H7 (cell line): ENCODE measurements at regions not wholly inside any gene's neighbourhood (a gene's known extent, or its start where the extent isn't known, plus 50 kb on each side); places are given as distances from the start of the nearest gene placed in this dataset.

Experiments
- DNase-seq: peaks from one replicate; pipeline ENCODE4 v3.0.0; 2012
- H3K27me3 ChIP-seq: 2 replicates; pipeline ENCODE4 v1.6.0; 2011; ENCODE audit warnings: mild to moderate bottlenecking, low read length; ENCODE audit not compliant: control insufficient read depth, insufficient read depth
- H3K36me3 ChIP-seq: replicated peaks from 2 replicates; pipeline ENCODE4 v1.5.1; 2011; ENCODE audit warnings: low read length; ENCODE audit not compliant: control insufficient read depth, insufficient read depth
- H3K4me3 ChIP-seq: 2 replicates; pipeline ENCODE4 v1.5.1; 2011; ENCODE audit warnings: low read depth, mild to moderate bottlenecking, control low read depth, low read length, moderate library complexity; ENCODE audit not compliant: insufficient read depth

GRCh38 chr17:33967608-33968349, 287.3 kb upstream of the CCL2 start:
- no peaks in the 10 kb centered on the region for H3K36me3 ChIP-seq
- no peak for DNase-seq
- H3K27me3 ChIP-seq, result no peaks in the 10 kb centered on the region; the same call in 1 of the 2 replicates
- no peak overlapping the region for H3K4me3 ChIP-seq

DNA sequence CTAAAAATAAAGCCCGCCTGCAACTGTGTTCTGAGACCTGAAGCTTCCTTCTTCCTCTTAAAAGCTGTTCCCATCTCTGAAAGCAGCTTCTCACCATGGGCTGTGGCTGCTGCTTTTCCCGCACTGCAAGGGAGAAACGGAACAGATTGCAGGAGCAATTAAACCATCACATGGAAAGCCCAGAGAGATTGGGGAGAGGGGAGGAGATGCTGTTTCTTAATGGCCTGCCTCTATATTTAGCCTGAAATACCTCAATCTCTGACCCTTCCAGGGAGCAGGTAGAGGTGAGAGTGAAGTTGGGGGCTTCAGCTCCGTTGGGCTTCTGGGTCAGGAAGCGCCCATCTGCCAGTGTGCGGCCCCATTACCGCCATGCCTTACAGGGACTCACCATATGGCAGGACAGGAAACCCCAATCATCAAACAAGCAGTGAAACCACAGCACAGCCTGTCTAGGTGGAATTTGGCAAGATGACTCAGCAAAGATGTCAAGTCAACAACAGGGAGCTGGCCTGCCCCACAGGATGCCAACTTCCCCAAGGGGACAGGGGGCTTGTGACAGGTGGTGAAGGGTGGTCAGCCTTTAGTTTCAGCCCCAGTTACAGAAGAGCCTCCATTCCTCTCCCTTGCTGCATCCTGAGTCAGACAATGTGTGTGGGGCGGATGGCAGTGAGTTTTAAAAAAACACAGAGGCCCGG, 286.6 kb upstream of the CCL2 start:
- Histone ChIP-seq H3K36me3 (no peaks in the 10 kb centered on the region), H3K27me3 (no peaks in the 10 kb centered on the region; the same call in 1 of the 2 replicates), H3K4me3 (no peak overlapping the region)
- no peak for DNase-seq

GRCh38 chr17:33970279-33970678, 284.8 kb upstream of the CCL2 start:
- Histone ChIP-seq H3K27me3 (no peaks in the 10 kb centered on the region; the same call in 1 of the 2 replicates), H3K36me3 (no peaks in the 10 kb centered on the region), H3K4me3 (no peak overlapping the region)
- DNase-seq, result no peak

- Histone ChIP-seq H3K4me3 (no peak overlapping the region), H3K27me3 (no peaks in the 10 kb centered on the region; the same call in 1 of the 2 replicates), H3K36me3 (no peaks in the 10 kb centered on the region)
- DNase-seq, result no peak
These were observed 282.3 kb upstream of the CCL2 start for GRCh38 chr17:33972763-33973162.

- Histone ChIP-seq H3K27me3 (no peaks in the 10 kb centered on the region; the same call in 1 of the 2 replicates), H3K4me3 (no peak overlapping the region), H3K36me3 (no peaks in the 10 kb centered on the region)
- no peak for DNase-seq
These were observed 281.6 kb upstream of the CCL2 start for GRCh38 chr17:33973491-33973890.

GRCh38 chr17:33974276-33974675, 280.8 kb upstream of the CCL2 start:
- Histone ChIP-seq H3K4me3 (no peak overlapping the region), H3K27me3 (no peaks in the 10 kb centered on the region; the same call in 1 of the 2 replicates), H3K36me3 (no peaks in the 10 kb centered on the region)
- no peak for DNase-seq

DNA sequence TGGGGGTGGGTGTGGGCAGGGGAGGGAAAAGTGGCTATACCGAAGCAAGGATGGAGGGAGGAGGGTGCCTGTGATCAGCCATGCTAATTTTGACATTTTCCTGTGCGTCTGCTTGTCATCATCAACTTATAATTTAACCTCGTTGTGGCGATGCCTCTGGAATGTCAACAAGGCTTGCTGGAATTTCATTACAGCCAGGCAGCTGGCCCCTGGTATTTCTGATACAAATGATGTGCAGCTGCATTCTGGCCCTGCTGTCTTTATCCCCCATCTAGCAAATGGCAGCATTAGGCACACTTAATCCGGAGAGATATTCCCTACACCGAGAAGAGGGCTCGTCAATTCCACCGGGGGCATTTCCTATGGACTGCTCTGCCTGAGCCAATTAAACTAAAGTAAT, 278.3 kb upstream of the CCL2 start:
- Histone ChIP-seq H3K27me3 (no peaks in the 10 kb centered on the region), H3K36me3 (no peaks in the 10 kb centered on the region), H3K4me3 (no peak overlapping the region)
- no peak for DNase-seq

DNA sequence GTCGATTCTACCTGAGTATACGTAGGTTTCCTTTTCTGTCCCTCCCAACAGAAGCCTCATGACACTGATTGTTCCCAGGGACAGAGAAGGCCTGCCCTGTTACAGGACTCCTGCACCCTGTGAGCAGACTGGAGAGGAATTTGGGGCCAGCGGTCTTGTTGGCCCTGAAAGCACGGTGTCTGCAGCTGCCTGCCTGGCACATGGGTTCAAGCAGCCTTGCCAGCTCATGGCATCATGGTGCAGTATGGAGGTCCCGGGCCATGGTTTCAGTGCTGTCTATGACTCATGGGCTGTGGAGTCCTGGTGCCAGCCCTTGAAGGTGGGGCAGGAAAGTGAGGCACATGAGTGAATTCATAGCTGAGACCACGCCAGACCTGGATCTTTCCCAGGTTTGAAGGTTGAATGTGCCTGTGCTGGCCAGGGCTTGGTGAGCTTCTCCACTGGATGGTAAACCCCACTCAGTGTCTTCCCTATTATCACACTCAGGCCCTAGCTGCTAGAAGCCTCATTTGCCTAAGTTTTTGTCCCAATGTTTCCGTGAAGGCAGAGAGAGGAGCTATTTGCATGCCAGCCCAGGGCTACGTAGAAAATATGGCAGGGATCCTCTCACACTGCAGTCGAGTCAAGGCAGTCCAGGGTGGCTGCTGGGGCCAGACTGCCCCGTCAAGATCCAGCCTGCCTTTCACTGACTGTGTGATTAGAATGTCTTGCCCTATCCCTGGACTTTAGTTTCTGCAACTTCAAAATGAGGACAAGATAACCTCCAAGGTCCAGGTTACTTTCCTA, 277.2 kb upstream of the CCL2 start:
- no peak for DNase-seq
- H3K27me3 ChIP-seq, result no peaks in the 10 kb centered on the region
- H3K36me3 ChIP-seq, result no peaks in the 10 kb centered on the region
- H3K4me3 ChIP-seq, result no peak overlapping the region

DNA sequence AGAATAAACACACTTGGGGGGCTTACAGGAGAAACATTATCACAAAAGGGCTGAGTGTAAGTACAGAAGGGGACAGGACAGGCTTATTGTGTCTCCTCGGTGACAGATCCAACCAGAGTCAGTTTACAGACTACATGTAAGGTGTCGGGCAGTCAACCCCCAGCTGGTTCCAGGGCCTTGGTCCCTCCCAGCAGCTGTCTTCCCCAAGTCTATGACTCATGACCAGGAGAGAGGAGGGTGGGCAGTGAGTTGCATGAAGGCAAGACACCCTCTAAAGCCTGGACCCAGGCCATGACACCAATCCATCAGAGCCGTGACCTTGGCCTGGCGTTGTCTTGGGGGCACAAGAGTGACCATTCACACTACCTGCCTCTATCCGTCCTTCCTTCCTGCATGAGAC, 276.2 kb upstream of the CCL2 start:
- Histone ChIP-seq H3K4me3 (no peak overlapping the region), H3K36me3 (no peaks in the 10 kb centered on the region), H3K27me3 (no peaks in the 10 kb centered on the region)
- no peak for DNase-seq

DNA sequence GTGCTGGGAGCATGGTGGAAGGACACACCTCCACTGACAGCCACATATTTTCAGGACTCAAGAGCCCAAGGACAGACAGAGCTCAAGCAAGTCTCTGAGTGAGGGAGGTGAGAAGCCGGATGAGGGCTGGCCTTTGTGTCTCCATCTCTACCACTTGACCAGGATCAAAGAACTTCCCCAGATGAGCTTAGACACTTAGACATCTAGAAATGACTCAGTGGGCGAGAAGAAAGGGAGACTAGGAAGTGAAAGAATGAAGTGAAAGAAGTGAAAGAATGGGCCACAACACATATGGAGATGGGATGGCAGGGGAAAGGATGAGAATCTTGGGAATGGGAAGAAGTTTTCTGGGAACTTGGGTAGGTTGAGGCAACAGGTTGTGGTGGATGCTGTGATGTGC, 274.9 kb upstream of the CCL2 start:
- no peak for DNase-seq
- H3K27me3 ChIP-seq, result no peaks in the 10 kb centered on the region
- H3K4me3 ChIP-seq, result no peak overlapping the region
- H3K36me3 ChIP-seq, result no peaks in the 10 kb centered on the region

- no peak for DNase-seq
- Histone ChIP-seq H3K4me3 (no peak overlapping the region), H3K27me3 (no peaks in the 10 kb centered on the region), H3K36me3 (no peaks in the 10 kb centered on the region)
These were observed 273.1 kb upstream of the CCL2 start for GRCh38 chr17:33981711-33982601.

- Histone ChIP-seq H3K4me3 (no peak overlapping the region), H3K36me3 (no peaks in the 10 kb centered on the region), H3K27me3 (no peaks in the 10 kb centered on the region)
- no peak for DNase-seq
These were observed 272.2 kb upstream of the CCL2 start for GRCh38 chr17:33982909-33983308.

GRCh38 chr17:33983824-33984574, 271.1 kb upstream of the CCL2 start:
- no peak for DNase-seq
- Histone ChIP-seq H3K36me3 (no peaks in the 10 kb centered on the region), H3K4me3 (no peak overlapping the region)

More at GRCh38 chr17:33983824-33984574, 271.1 kb upstream of the CCL2 start:
- no peaks in the 10 kb centered on the region for H3K27me3 ChIP-seq
